Amniotic epithelial cell (primary cell): ENCODE measurements at regions not wholly inside any gene's neighbourhood (a gene's known extent, or its start where the extent isn't known, plus 50 kb on each side); places are given as distances from the start of the nearest gene placed in this dataset.
"Not testable (repeated sequence)": the region's sequence is repeated elsewhere in the genome, so short reads cannot be mapped to it uniquely, and the experiment has no call there.

Experiments used
- DNase-seq: peaks from one replicate; pipeline ENCODE4 v3.0.0-alpha.2; 2010; ENCODE audit warnings: low read depth

- DNase-seq: no peak
These were observed 1146.5 kb upstream of the GOT2 start for GRCh38 chr16:59880611-59881010.

DNA sequence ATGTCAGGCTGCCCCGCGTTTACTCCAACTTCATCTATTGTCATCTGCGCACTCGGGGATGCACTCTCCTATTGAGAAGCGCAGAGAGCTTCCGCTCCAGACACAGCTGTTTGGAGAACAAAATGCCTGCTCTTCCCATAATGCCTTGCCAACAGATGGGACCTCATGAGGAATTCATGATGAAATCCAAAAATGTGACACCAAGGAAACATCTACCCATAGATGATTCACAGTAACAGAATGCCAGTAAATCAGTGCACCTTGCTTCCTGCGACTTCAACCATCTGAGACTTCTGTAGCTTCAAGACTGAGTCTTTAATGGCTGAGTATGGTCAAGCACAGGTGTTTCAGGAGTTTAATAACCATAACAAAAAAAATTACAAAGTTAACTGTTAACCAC lies 1144.9 kb upstream of the GOT2 start:
- no peak for DNase-seq

DNA sequence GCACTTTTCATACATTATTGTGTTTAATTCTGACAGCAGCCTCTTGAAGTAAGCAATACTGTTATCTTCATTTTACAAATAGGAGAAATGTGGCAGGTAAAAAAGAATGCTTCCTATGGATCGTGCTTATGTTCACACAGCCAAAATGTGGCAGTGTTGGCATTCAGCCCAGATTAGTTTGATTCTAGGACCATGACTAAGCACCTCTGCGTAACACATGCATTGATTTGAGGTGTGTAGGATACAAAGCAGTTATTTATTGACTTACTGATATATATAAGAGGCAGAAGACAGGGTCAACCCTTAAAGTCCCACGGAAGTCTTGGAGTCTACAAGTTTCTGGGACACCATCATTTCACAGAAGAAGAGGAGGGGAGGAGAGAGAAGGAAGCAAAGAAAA lies 1144.4 kb upstream of the GOT2 start:
- no peak for DNase-seq

DNA sequence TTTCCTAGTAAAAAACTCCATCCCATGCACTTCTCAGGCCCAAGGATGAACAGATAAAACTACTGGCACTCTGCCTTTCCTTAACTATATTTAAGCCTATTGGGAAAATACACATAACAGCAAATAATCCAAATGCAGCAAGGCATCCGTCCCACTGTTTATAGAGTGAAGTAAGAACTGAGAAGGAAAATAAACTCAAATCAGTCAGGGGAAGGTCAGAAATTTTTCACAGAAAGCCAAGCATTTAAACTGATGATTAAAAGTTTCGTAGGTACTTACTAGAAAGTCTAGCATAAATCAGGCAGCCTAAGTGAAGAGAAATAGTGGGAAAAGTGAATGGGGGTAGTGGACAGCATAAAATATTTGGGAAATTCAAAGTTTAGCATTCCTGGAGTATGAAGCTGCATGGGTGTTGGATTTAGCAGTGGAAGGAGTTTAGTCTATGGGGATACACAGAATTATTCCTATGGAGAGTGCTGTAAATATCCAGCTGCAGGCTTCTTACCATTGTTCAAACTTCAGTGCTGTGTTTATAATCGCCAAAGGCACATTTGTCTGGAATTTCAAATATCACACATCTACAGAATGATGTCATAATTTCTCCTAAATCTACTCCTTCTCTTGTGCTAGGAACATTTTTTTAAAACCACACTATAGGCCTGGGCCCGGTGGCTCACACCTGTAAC lies 1131.0 kb upstream of the GOT2 start:
- no peak for DNase-seq

- DNase-seq: no peak
These were observed 1125.7 kb upstream of the GOT2 start for GRCh38 chr16:59859676-59860402.

DNA sequence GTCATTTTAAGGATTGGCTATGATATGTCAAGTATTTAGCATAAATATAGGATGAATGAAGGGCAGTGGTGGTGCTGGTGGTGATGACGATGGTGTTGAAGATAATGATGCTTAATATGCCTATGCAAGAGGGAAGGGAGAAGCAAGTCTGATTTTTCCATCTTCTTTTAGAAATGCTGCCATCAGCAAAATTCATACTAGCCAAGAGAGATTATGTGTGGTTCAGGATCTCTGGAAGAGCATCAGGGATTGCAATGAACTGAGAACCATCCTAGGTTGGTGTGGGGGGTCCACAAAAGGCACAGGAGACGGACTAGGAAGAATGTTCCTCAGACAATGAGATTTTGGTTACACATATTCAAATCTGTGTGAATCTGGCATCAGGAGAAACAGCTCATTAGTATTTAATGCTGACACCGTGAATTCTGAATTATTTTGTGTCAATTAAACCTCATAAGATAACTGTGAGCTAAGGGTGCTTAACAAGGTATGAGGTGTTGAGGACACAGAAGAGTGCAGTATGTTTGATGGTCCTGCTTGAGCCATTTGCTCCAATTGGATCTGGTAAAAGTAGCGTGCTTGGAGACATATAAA lies 1120.8 kb upstream of the GOT2 start:
- DNase-seq: no peak

- no peak for DNase-seq
These were observed 1115.6 kb upstream of the GOT2 start for GRCh38 chr16:59849716-59850115.

- no peak for DNase-seq
These were observed 1114.2 kb upstream of the GOT2 start for GRCh38 chr16:59848296-59848695.

DNA sequence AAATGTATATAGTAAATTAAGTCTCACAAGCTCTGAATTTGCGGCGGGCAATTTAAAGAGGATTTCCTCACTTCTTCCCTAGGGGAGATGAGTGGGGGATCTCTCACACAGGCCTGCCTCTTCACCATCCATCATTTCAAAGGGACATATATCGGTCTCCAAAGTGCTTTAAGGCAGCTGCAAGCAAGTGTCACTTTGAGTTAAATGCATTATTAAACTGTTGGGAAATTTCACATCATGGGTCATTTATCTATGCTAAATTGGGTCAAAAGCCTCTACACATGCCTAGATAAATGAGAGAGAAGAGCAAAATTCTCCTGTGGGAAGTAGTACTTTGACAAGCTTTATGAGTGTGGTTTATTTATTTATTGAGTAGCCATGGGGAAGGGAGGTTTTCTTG lies 1106.1 kb upstream of the GOT2 start:
- DNase-seq: no peak

DNA sequence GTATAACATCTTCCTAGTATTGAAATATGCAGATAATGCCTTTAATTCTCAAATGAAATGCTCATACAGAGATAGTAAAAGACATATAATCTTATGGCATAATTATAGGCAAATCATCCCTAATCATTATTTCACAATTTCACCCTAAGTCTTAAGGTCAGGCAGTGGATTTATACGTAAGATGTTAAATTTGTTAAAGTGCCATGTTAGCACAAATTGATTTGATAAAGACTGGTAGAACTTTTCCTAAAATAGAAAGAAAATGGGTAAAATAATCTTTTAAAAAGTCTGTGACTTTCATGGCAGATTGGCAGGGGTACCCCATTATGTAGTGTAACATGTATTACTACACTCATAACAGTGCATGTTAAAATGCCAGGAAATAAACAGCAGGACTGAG lies 1092.7 kb upstream of the GOT2 start:
- DNase-seq: no peak

GRCh38 chr16:59809488-59809887 lies 1075.4 kb upstream of the GOT2 start:
- not testable (repeated sequence) for DNase-seq

- DNase-seq: no peak
These were observed 1049.1 kb upstream of the GOT2 start for GRCh38 chr16:59783191-59783590.

DNA sequence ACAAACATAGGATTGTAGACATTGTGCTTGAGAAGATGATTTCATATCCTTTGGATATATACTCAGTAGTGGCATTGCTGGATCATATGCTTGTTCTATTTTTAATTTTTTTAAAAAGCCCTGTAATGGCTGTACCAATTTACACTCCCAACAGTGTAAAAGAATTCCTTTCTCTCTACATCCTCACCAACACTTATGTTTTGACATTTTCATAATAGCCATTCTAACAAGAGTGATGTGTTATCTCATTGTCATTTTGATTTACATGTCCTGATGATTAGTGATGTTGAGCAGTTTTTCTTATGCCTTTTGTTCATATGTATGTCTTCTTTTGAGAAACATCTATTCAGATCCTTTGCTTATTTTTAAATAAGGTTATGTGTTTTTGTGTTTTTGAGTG lies 1039.2 kb upstream of the GOT2 start:
- DNase-seq: no peak

DNA sequence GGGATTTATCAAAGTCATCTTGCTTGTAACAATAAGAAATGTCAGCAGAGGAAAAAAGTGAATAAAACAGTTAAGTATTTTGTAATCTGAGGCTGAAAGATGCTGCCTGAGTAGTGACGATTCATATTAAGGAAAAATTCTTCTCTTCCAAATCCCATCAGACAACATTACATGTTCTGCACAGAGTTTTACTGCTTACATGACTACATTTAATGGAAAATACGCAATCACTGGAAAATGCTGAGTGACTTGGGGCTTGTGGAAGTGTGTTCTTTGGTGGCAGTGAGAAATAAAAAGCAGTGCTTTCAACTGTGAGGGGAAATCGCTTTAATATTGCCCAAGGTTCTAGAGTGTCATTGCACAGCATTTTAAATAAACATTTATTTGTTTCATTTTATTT lies 1025.2 kb upstream of the GOT2 start:
- no peak for DNase-seq

DNA sequence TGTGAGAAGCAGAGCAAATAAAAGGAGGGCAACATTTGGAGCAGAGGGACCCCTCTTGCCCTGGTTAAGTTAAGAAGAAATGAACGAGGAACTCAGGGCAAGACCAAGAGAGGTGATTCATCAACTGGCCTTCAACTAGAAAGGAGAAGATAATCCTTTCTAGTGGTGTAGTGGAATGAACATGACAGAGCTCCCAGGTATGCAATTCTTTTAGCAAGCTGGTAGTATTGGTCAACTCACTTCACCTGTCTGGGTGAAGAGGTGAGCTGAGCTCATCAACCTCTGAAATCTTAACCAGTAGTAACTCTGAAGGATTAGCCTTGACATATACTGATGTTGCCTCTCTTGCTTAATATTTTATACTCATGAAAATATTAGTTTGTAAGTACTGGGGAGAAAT lies 1024.7 kb upstream of the GOT2 start:
- DNase-seq: no peak

DNA sequence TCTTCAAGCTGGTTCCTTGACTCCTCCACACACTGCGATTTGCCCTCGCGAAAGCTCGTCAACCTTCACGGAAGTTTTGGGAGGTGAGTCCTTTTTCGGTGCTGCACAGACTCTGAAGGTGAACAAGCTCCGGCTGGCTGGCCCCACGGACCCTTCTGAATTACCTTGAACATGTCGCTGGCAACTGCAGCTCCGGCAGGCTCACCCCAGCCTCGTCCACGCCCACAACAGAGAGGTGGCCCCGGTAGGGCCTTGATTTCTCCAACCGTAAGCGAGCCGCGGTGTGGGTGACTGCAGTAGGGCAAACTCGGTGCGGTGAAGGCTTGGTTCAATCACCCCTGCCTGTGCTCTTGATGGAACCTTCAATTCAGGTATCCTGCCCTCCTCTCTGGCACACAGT lies 1020.7 kb upstream of the GOT2 start:
- no peak for DNase-seq

- DNase-seq: no peak
These were observed 1015.7 kb upstream of the GOT2 start for GRCh38 chr16:59749662-59750336.

DNA sequence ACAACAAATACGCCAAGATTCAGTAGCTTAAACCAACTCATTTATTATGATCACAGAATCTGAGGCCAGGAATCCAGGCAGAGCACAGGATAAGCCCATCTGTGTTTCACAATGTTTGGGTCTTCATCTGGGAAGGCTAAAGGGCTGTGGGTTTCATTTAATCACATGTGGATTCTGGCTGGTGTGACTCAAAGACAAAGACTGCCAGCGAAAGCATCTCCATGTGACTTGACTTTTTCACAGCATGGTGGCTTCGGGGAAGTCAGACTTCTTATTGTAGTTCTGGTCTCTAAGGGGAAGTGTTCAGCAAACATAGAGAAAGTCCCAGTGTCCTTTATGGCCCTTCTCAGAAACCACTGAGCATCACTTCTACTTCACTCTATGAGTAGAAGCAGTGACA lies 1014.4 kb upstream of the GOT2 start:
- DNase-seq: no peak

GRCh38 chr16:59743504-59743903 lies 1009.4 kb upstream of the GOT2 start:
- DNase-seq: no peak

DNA sequence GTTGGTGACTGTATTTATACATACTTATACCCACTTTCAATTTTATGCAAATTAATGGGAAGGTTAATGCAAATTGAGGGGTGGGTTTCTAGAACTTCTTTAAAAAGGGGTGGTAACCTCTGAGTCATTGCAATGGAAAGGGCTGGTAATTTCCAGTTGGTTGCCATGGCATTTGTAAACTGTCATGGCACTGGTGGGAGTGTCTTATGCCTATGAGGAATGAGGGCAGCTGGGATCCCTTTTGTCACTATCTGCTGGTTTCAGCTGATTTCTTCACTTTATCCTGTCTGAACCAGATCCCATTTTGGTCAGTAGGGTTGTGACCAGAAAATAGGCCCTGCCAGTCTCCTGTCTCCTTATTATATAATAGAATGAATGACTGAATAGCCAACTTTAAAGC lies 1006.7 kb upstream of the GOT2 start:
- DNase-seq: no peak

DNA sequence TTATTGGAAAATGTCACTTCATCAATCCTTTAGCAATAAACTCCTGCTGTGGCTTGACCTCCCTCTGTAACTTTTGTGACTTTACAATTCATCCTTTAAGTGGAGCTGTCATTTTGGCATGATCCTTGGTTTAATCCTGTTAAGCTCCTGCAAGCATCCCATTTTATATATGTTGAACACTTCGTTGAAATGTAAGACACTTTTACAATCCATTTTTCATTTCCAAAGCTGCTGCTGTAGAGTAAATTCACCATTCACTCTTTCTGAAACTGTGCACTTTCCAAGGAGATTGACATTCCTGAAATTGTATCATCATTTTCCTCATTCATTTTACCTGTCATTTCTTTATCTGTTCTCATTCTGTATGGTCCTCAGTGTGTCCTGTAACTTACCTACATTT lies 1003.2 kb upstream of the GOT2 start:
- DNase-seq: no peak

GRCh38 chr16:59733321-59733720 lies 999.2 kb upstream of the GOT2 start:
- no peak for DNase-seq

DNA sequence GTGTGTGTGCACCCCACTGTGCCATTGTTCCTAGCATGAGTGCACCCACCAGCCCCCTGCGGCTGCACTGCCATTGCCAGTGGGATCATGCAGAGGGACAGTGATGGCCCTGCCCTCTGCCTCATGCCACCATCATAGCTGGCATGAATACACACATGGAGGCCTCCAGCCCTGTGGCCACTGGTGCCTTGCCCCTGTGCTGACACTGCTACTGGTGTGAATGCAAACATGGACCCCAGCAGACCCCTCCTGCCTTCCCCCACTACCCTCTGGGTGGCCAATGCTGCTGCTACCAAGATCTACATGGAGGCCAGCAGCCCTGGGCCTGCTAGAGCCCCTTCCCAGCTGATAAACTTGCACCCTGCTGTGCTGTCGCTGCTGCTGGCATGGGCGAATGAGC lies 995.5 kb upstream of the GOT2 start:
- no peak for DNase-seq
